Peyer's patch (tissue), 4 donors: ENCODE measurements at regions not wholly inside any gene's neighbourhood (a gene's known extent, or its start where the extent isn't known, plus 50 kb on each side); places are given as distances from the start of the nearest gene placed in this dataset.

Experiments used
- CTCF ChIP-seq, 6 experiments: fragments of 450-650 bp in 4 of 6; fragments of 200-600 bp in 2 of 6; sonication (generic) in 1 of 6; IDR thresholded peaks; one replicate each; pipeline ENCODE4 v1.5.1; 2017 to 2019; ENCODE audit warnings: antibody characterized with exemption in 6 of 6, mild to moderate bottlenecking in 3 of 6, moderate library complexity in 1 of 6
- POLR2A ChIP-seq, 2 donors: fragments of 450-650 bp; IDR thresholded peaks; one replicate each; pipeline ENCODE4 v1.5.1; 2017; ENCODE audit warnings: antibody characterized with exemption in 2 of 2, mild to moderate bottlenecking in 2 of 2, moderate library complexity in 2 of 2

- no peak for TF ChIP-seq CTCF (IDR thresholded peaks at IDR 0.05)
- TF ChIP-seq POLR2A (IDR thresholded peaks at IDR 0.05) = no peak
Measured at GRCh38 chr16:86380030-86380429, 130.3 kb upstream of the FOXF1 start.
